Body of pancreas (tissue), 4 donors: ENCODE measurements at regions not wholly inside any gene's neighbourhood (a gene's known extent, or its start where the extent isn't known, plus 50 kb on each side); places are given as distances from the start of the nearest gene placed in this dataset.
A peak's percentile ranks its signal among the peaks of the same experiment; 100 is the strongest.

Source experiments
- ATAC-seq: fragments of 150-250 bp; one replicate; pipeline ENCODE4 v1.9.1; 2016
- DNase-seq, 4 donors: peaks; one replicate each; pipeline ENCODE4 v3.0.0-alpha.2; 2019
- H3K27ac ChIP-seq, 4 donors: fragments of 200-600 bp; sonication (generic); 1 replicate in 3 of 4; 2 replicates in 1 of 4; pipeline versions ENCODE4 v1.5.1 to v1.6.1; 2016 to 2019; ENCODE audit warnings: mild to moderate bottlenecking in 1 of 4, mixed read lengths in 1 of 4, moderate library complexity in 1 of 4
- H3K27me3 ChIP-seq, 2 donors: fragments of 200-600 bp; sonication (generic); one replicate each; pipeline ENCODE4 v1.6.0; 2016; ENCODE audit warnings: mild to moderate bottlenecking in 1 of 2
- H3K36me3 ChIP-seq, 2 donors: fragments of 200-600 bp; sonication (generic); replicated peaks in 1 of 2; 2 replicates each; pipeline ENCODE4 v1.5.1; 2016; ENCODE audit warnings: low read depth in 2 of 2; ENCODE audit not compliant: insufficient read depth in 1 of 2
- H3K4me1 ChIP-seq: fragments of 200-600 bp; sonication (generic); one replicate; pipeline ENCODE4 v1.6.0; 2016
- H3K4me3 ChIP-seq, 2 donors: fragments of 200-600 bp; sonication (generic); 1 replicate in 1 of 2; 2 replicates in 1 of 2; pipeline ENCODE4 v1.5.1; 2016 to 2019
- H3K9me3 ChIP-seq, 3 donors: fragments of 200-600 bp; sonication (generic); 1 replicate in 2 of 3; 2 replicates in 1 of 3; pipeline ENCODE4 v1.5.1; 2016
- CTCF ChIP-seq, 7 experiments: fragments of 450-650 bp in 4 of 7; fragments of 200-600 bp in 3 of 7; sonication (generic) in 3 of 7; IDR thresholded peaks; one replicate each; pipeline ENCODE4 v1.5.1; 2016 to 2019; ENCODE audit warnings: antibody characterized with exemption in 7 of 7
- POLR2A ChIP-seq, 3 donors: fragments of 450-650 bp; IDR thresholded peaks; one replicate each; pipeline ENCODE4 v1.6.1; 2016; ENCODE audit warnings: antibody characterized with exemption in 3 of 3, mild to moderate bottlenecking in 2 of 3
- WGBS, 2 donors: methylation state at CpG; one replicate each; pipeline ENCODE4 v1.1.5; 2017; 5-methylcytosine and 5-hydroxymethylcytosine counted together
- intact Hi-C: fragments of 100-400 bp; cut with DNase I; formaldehyde crosslinking; loops from one replicate; pipeline ENCODE4 v1.15.1; 2023

GRCh38 chr1:53390261-53390660 lies 62.4 kb upstream of the LRP8 start:
- ATAC-seq, result no peak
- WGBS, 2 donors, result 37 to 54% methylated on average over 5 of the region's 5 CpGs
- peak in 2 of 4 donors; percentile 22 to 51 for DNase-seq
- TF ChIP-seq CTCF (IDR thresholded peaks at IDR 0.05), result no peak
- TF ChIP-seq POLR2A (IDR thresholded peaks at IDR 0.05), result no peak
- Histone ChIP-seq H3K36me3 (no peaks in the 10 kb centered on the region), H3K27ac (no peak overlapping the region), H3K4me3 (no peak overlapping the region), H3K4me1 (no peaks in the 10 kb centered on the region), H3K9me3 (no peaks in the 10 kb centered on the region), H3K27me3 (no peaks in the 10 kb centered on the region)
- intact Hi-C loops, result no loop called here

- TF ChIP-seq CTCF (IDR thresholded peaks at IDR 0.05), result no peak
- TF ChIP-seq POLR2A (IDR thresholded peaks at IDR 0.05), result no peak
- no peak for ATAC-seq
- Histone ChIP-seq H3K27me3 (no peaks in the 10 kb centered on the region), H3K36me3 (no peaks in the 10 kb centered on the region), H3K4me3 (no peak overlapping the region), H3K9me3 (no peaks in the 10 kb centered on the region), H3K4me1 (no peaks in the 10 kb centered on the region), H3K27ac (no peak overlapping the region)
- intact Hi-C loops, result no loop called here
- no peak for DNase-seq
- WGBS, 2 donors, result 80 to 81% methylated on average over 8 of the region's 8 CpGs
These were observed 62.9 kb upstream of the LRP8 start for GRCh38 chr1:53390736-53391135.

GRCh38 chr1:53391296-53391695 lies 63.4 kb upstream of the LRP8 start:
- H3K9me3 ChIP-seq, result no peaks in the 10 kb centered on the region
- intact Hi-C loops, result no loop called here
- H3K4me1 ChIP-seq, result no peaks in the 10 kb centered on the region
- TF ChIP-seq CTCF (IDR thresholded peaks at IDR 0.05), result no peak
- no peak for TF ChIP-seq POLR2A (IDR thresholded peaks at IDR 0.05)
- no peaks in the 10 kb centered on the region for H3K27me3 ChIP-seq
- no peak overlapping the region for H3K4me3 ChIP-seq
- H3K27ac ChIP-seq, result no peak overlapping the region
- no peak for DNase-seq
- H3K36me3 ChIP-seq, result no peaks in the 10 kb centered on the region
- ATAC-seq, result no peak
- WGBS, 2 donors, result 58 to 59% methylated on average over 2 of the region's 2 CpGs

GRCh38 chr1:53391982-53392381 lies 64.1 kb upstream of the LRP8 start:
- H3K27ac ChIP-seq, result no peak overlapping the region
- intact Hi-C loops, result no loop called here
- H3K9me3 ChIP-seq, result no peaks in the 10 kb centered on the region
- H3K4me1 ChIP-seq, result no peaks in the 10 kb centered on the region
- TF ChIP-seq CTCF (IDR thresholded peaks at IDR 0.05), result no peak
- TF ChIP-seq POLR2A (IDR thresholded peaks at IDR 0.05), result no peak
- H3K27me3 ChIP-seq, result no peaks in the 10 kb centered on the region
- no peak overlapping the region for H3K4me3 ChIP-seq
- H3K36me3 ChIP-seq, result no peaks in the 10 kb centered on the region
- ATAC-seq (no peak), DNase-seq (no peak)

- no peaks in the 10 kb centered on the region for H3K27me3 ChIP-seq
- intact Hi-C loops, result no loop called here
- no peak overlapping the region for H3K4me3 ChIP-seq
- H3K4me1 ChIP-seq, result no peaks in the 10 kb centered on the region
- WGBS, 2 donors, result 55% methylated on average over 13 of the region's 13 CpGs
- H3K27ac ChIP-seq, result no peak overlapping the region
- DNase-seq, result no peak
- H3K36me3 ChIP-seq, result no peaks in the 10 kb centered on the region
- TF ChIP-seq POLR2A (IDR thresholded peaks at IDR 0.05) (no peak), CTCF (IDR thresholded peaks at IDR 0.05) (no peak)
- no peak for ATAC-seq
- H3K9me3 ChIP-seq, result no peaks in the 10 kb centered on the region
These were observed 64.6 kb upstream of the LRP8 start for GRCh38 chr1:53392460-53392859.
